HUES6 (cell line): ENCODE measurements at regions not wholly inside any gene's neighbourhood (a gene's known extent, or its start where the extent isn't known, plus 50 kb on each side); places are given as distances from the start of the nearest gene placed in this dataset.
A peak's percentile ranks its signal among the peaks of the same experiment; 100 is the strongest.

ENCODE experiments used
- H3K27ac ChIP-seq: 2 replicates; pipeline ENCODE4 v1.7.0; 2013; ENCODE audit warnings: low read depth, mild to moderate bottlenecking, low read length, inconsistent platforms
- H3K27me3 ChIP-seq: 2 replicates; pipeline ENCODE4 v1.6.1; 2013; ENCODE audit warnings: low read length; ENCODE audit not compliant: control insufficient read depth, insufficient read depth
- H3K36me3 ChIP-seq: 2 replicates; pipeline ENCODE4 v1.6.1; 2013; ENCODE audit warnings: low read length; ENCODE audit not compliant: control insufficient read depth, insufficient read depth
- H3K4me1 ChIP-seq: 2 replicates; pipeline ENCODE4 v1.6.1; 2013; ENCODE audit warnings: low read length; ENCODE audit not compliant: control insufficient read depth, insufficient read depth
- H3K4me3 ChIP-seq: 2 replicates; pipeline ENCODE4 v1.5.1; 2013; ENCODE audit warnings: low read depth, low read length
- H3K9ac ChIP-seq: one replicate; pipeline ENCODE4 v1.6.1; 2013; ENCODE audit warnings: mild to moderate bottlenecking, low read length
- H3K9me3 ChIP-seq: 2 replicates; pipeline ENCODE4 v1.6.1; 2013; ENCODE audit warnings: low read depth, low read length; ENCODE audit not compliant: control insufficient read depth, insufficient read depth

GRCh38 chr13:60754211-60755090, 357.4 kb downstream of the TDRD3 start:
- Histone ChIP-seq H3K4me1 (peaks cover 38% of the 10 kb centered on the region), H3K9me3 (no peaks in the 10 kb centered on the region), H3K27me3 (no peaks in the 10 kb centered on the region), H3K9ac (no peak overlapping the region), H3K27ac (peak overlapping the region; percentile 30; the same call in 1 of the 2 replicates), H3K36me3 (no peaks in the 10 kb centered on the region), H3K4me3 (no peak overlapping the region)

GRCh38 chr13:60753641-60754040, 356.6 kb downstream of the TDRD3 start:
- Histone ChIP-seq H3K27ac (no peak overlapping the region), H3K4me1 (peaks cover 35% of the 10 kb centered on the region), H3K9ac (no peak overlapping the region), H3K4me3 (no peak overlapping the region), H3K36me3 (no peaks in the 10 kb centered on the region), H3K27me3 (no peaks in the 10 kb centered on the region), H3K9me3 (no peaks in the 10 kb centered on the region)

- Histone ChIP-seq H3K27ac (no peak overlapping the region), H3K4me1 (no peaks in the 10 kb centered on the region), H3K9me3 (0 out of 2 replicates have a peak, but pooled peaks cover 3% of the 10 kb centered on the region), H3K36me3 (no peaks in the 10 kb centered on the region), H3K9ac (no peak overlapping the region), H3K4me3 (no peak overlapping the region), H3K27me3 (no peaks in the 10 kb centered on the region)
Measured at GRCh38 chr13:60745343-60745742, 348.3 kb downstream of the TDRD3 start.

GRCh38 chr13:60733933-60734332, 336.9 kb downstream of the TDRD3 start:
- no peaks in the 10 kb centered on the region for H3K27me3 ChIP-seq
- H3K36me3 ChIP-seq = no peaks in the 10 kb centered on the region
- H3K4me3 ChIP-seq = no peak overlapping the region
- H3K9ac ChIP-seq = no peak overlapping the region
- H3K4me1 ChIP-seq = no peaks in the 10 kb centered on the region
- H3K27ac ChIP-seq = no peak overlapping the region
- H3K9me3 ChIP-seq = no peaks in the 10 kb centered on the region; the same call in 1 of the 2 replicates

- no peak overlapping the region for H3K27ac ChIP-seq
- no peaks in the 10 kb centered on the region for H3K36me3 ChIP-seq
- H3K27me3 ChIP-seq = no peaks in the 10 kb centered on the region
- no peak overlapping the region for H3K4me3 ChIP-seq
- H3K9me3 ChIP-seq = no peaks in the 10 kb centered on the region
- H3K4me1 ChIP-seq = no peaks in the 10 kb centered on the region
- no peak overlapping the region for H3K9ac ChIP-seq
Measured at GRCh38 chr13:60727140-60727539, 330.1 kb downstream of the TDRD3 start.

GRCh38 chr13:60721063-60721462, 324.0 kb downstream of the TDRD3 start:
- no peak overlapping the region for H3K9ac ChIP-seq
- no peaks in the 10 kb centered on the region for H3K9me3 ChIP-seq
- H3K4me1 ChIP-seq = peaks cover 6% of the 10 kb centered on the region; the same call in 1 of the 2 replicates
- H3K36me3 ChIP-seq = no peaks in the 10 kb centered on the region
- no peak overlapping the region for H3K4me3 ChIP-seq
- H3K27me3 ChIP-seq = no peaks in the 10 kb centered on the region
- no peak overlapping the region for H3K27ac ChIP-seq

- Histone ChIP-seq H3K9ac (no peak overlapping the region), H3K4me1 (peaks cover 6% of the 10 kb centered on the region; the same call in 1 of the 2 replicates), H3K27me3 (no peaks in the 10 kb centered on the region), H3K4me3 (no peak overlapping the region), H3K36me3 (no peaks in the 10 kb centered on the region), H3K9me3 (no peaks in the 10 kb centered on the region), H3K27ac (no peak overlapping the region)
Measured at GRCh38 chr13:60720590-60720989, 323.6 kb downstream of the TDRD3 start.

GRCh38 chr13:60716313-60716712, 319.3 kb downstream of the TDRD3 start:
- Histone ChIP-seq H3K4me3 (no peak overlapping the region), H3K9me3 (no peaks in the 10 kb centered on the region), H3K27ac (no peak overlapping the region), H3K36me3 (no peaks in the 10 kb centered on the region), H3K9ac (no peak overlapping the region), H3K27me3 (no peaks in the 10 kb centered on the region), H3K4me1 (peaks cover 6% of the 10 kb centered on the region; the same call in 1 of the 2 replicates)

- Histone ChIP-seq H3K27me3 (no peaks in the 10 kb centered on the region), H3K4me1 (0 out of 2 replicates have a peak, but pooled peaks cover 4% of the 10 kb centered on the region)
Measured at GRCh38 chr13:60707878-60708277, 310.9 kb downstream of the TDRD3 start.

GRCh38 chr13:60701895-60702294, 304.9 kb downstream of the TDRD3 start:
- H3K27me3 ChIP-seq = no peaks in the 10 kb centered on the region

More at GRCh38 chr13:60707878-60708277, 310.9 kb downstream of the TDRD3 start:
- no peak overlapping the region for H3K4me3 ChIP-seq
- H3K36me3 ChIP-seq = no peaks in the 10 kb centered on the region
- H3K9ac ChIP-seq = no peak overlapping the region
- no peak overlapping the region for H3K27ac ChIP-seq
- H3K9me3 ChIP-seq = peaks cover 8% of the 10 kb centered on the region; the same call in 1 of the 2 replicates

GRCh38 chr13:60700994-60701393, 304.0 kb downstream of the TDRD3 start:
- Histone ChIP-seq H3K9ac (no peak overlapping the region), H3K4me1 (peaks cover 12% of the 10 kb centered on the region), H3K36me3 (no peaks in the 10 kb centered on the region), H3K27me3 (no peaks in the 10 kb centered on the region), H3K4me3 (no peak overlapping the region), H3K9me3 (no peaks in the 10 kb centered on the region), H3K27ac (no peak overlapping the region)

More at GRCh38 chr13:60701895-60702294, 304.9 kb downstream of the TDRD3 start:
- Histone ChIP-seq H3K27ac (no peak overlapping the region), H3K9ac (no peak overlapping the region), H3K9me3 (no peaks in the 10 kb centered on the region), H3K4me1 (peaks cover 8% of the 10 kb centered on the region; the same call in 1 of the 2 replicates), H3K36me3 (no peaks in the 10 kb centered on the region), H3K4me3 (no peak overlapping the region)
